MM.1S (cell line): ENCODE measurements at regions not wholly inside any gene's neighbourhood (a gene's known extent, or its start where the extent isn't known, plus 50 kb on each side); places are given as distances from the start of the nearest gene placed in this dataset.
"Not testable (repeated sequence)": the region's sequence is repeated elsewhere in the genome, so short reads cannot be mapped to it uniquely, and the experiment has no call there.

Source experiments
- DNase-seq: peaks from one replicate; pipeline ENCODE4 v3.0.0-alpha.2; 2015
- H2AFZ ChIP-seq: fragments of 300-600 bp; sonication (generic); 2 replicates; pipeline ENCODE4 v1.6.0; 2016; ENCODE audit warnings: antibody characterized with exemption, low read length
- H3F3A ChIP-seq: fragments of 300-600 bp; sonication (generic); 2 replicates; pipeline ENCODE4 v1.6.1; 2016; ENCODE audit warnings: mild to moderate bottlenecking, antibody characterized with exemption, low read length, moderate library complexity, mixed read lengths; ENCODE audit not compliant: insufficient read depth
- H3K27ac ChIP-seq: fragments of 300-600 bp; sonication (generic); 2 replicates; pipeline ENCODE4 v1.5.1; 2016; ENCODE audit warnings: mild to moderate bottlenecking, low read length
- H3K27me3 ChIP-seq: fragments of 300-600 bp; sonication (generic); replicated peaks from 2 replicates; pipeline ENCODE4 v1.6.0; 2016; ENCODE audit warnings: low read length; ENCODE audit not compliant: insufficient read depth
- H3K36me3 ChIP-seq: fragments of 300-600 bp; sonication (generic); replicated peaks from 2 replicates; pipeline ENCODE4 v1.6.1; 2016; ENCODE audit warnings: mild to moderate bottlenecking, low read length, mixed read lengths; ENCODE audit not compliant: insufficient read depth
- H3K4me1 ChIP-seq: fragments of 300-600 bp; sonication (generic); 2 replicates; pipeline ENCODE4 v1.6.1; 2016; ENCODE audit warnings: low read length, mixed read lengths
- H3K4me2 ChIP-seq: fragments of 300-600 bp; sonication (generic); 2 replicates; pipeline ENCODE4 v1.6.0; 2016; ENCODE audit warnings: low read depth, low read length
- H3K4me3 ChIP-seq: fragments of 300-600 bp; sonication (generic); 2 replicates; pipeline ENCODE4 v1.5.1; 2016; ENCODE audit warnings: low read length, mixed read lengths
- H3K79me2 ChIP-seq: fragments of 300-600 bp; sonication (generic); 2 replicates; pipeline ENCODE4 v1.6.1; 2016; ENCODE audit warnings: mixed run types, low read length, mixed read lengths
- H3K9ac ChIP-seq: fragments of 300-600 bp; sonication (generic); 2 replicates; pipeline ENCODE4 v1.6.1; 2016; ENCODE audit warnings: low read length, mixed read lengths
- H3K9me2 ChIP-seq: fragments of 300-600 bp; sonication (generic); replicated peaks from 2 replicates; pipeline ENCODE4 v1.6.1; 2016; ENCODE audit warnings: mild to moderate bottlenecking, low read length, mixed read lengths; ENCODE audit not compliant: insufficient read depth
- H3K9me3 ChIP-seq: fragments of 300-600 bp; sonication (generic); replicated peaks from 2 replicates; pipeline ENCODE4 v1.6.1; 2016; ENCODE audit warnings: mild to moderate bottlenecking, low read length, mixed read lengths; ENCODE audit not compliant: insufficient read depth
- H4K20me1 ChIP-seq: fragments of 300-600 bp; sonication (generic); 2 replicates; pipeline ENCODE4 v1.6.1; 2016; ENCODE audit warnings: mild to moderate bottlenecking, low read length, moderate library complexity, mixed read lengths; ENCODE audit not compliant: insufficient read depth
- EZH2 ChIP-seq: fragments of 300-600 bp; sonication (generic); optimal IDR thresholded peaks from 2 replicates; pipeline ENCODE3; 2017; ENCODE audit warnings: low read depth, mild to moderate bottlenecking, antibody characterized with exemption, low read length, mixed read lengths
- EZH2phosphoT487 ChIP-seq: fragments of 300-600 bp; sonication (generic); IDR thresholded peaks from 2 replicates; pipeline ENCODE4 v1.6.1; 2018; ENCODE audit warnings: antibody characterized with exemption, low read length
- TF ChIP-seq, protein P1 (sequence below): fragments of 300-600 bp; sonication (generic); IDR thresholded peaks from 2 replicates; pipeline ENCODE4 v1.5.1; 2016; ENCODE audit warnings: antibody characterized with exemption, low read length, mixed read lengths

DNA sequence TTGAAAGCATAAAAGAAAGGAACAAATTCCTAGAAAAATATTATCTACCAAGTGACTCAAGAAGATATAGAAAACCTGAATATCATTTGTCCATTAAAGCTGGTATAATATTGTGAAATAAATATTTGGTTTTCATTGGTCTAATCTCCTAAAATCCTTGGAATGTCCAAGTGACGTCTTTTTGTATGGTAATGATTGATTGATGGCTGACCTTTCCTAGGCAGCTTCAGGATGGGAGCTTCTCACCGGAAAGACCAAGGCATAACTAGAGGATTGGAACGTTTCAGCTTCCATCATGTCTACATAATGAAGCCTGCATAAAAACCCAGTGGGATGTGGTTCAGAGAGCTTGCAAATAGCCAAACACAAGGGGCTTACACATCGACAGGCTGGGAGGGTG lies 57.6 kb upstream of the MAN1A1 start:
- no peak overlapping the region for H3K4me3 ChIP-seq
- no peaks in the 10 kb centered on the region for H3K4me1 ChIP-seq
- no peaks in the 10 kb centered on the region for H3K79me2 ChIP-seq
- TF ChIP-seq EZH2phosphoT487 (no peak), EZH2 (no peak)
- TF ChIP-seq, protein P1, sequence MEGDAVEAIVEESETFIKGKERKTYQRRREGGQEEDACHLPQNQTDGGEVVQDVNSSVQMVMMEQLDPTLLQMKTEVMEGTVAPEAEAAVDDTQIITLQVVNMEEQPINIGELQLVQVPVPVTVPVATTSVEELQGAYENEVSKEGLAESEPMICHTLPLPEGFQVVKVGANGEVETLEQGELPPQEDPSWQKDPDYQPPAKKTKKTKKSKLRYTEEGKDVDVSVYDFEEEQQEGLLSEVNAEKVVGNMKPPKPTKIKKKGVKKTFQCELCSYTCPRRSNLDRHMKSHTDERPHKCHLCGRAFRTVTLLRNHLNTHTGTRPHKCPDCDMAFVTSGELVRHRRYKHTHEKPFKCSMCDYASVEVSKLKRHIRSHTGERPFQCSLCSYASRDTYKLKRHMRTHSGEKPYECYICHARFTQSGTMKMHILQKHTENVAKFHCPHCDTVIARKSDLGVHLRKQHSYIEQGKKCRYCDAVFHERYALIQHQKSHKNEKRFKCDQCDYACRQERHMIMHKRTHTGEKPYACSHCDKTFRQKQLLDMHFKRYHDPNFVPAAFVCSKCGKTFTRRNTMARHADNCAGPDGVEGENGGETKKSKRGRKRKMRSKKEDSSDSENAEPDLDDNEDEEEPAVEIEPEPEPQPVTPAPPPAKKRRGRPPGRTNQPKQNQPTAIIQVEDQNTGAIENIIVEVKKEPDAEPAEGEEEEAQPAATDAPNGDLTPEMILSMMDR = no peak
- H3K9me2 ChIP-seq = no peaks in the 10 kb centered on the region
- no peak overlapping the region for H3K27ac ChIP-seq
- no peaks in the 10 kb centered on the region for H3K36me3 ChIP-seq
- no peaks in the 10 kb centered on the region for H3F3A ChIP-seq
- no peak overlapping the region for H3K4me2 ChIP-seq
- H4K20me1 ChIP-seq = no peaks in the 10 kb centered on the region
- no peaks in the 10 kb centered on the region; the same call in 1 of the 2 replicates for H3K9me3 ChIP-seq
- DNase-seq = no peak
- no peaks in the 10 kb centered on the region for H3K27me3 ChIP-seq
- no peak overlapping the region for H3K9ac ChIP-seq
- H2AFZ ChIP-seq = no peak overlapping the region

DNA sequence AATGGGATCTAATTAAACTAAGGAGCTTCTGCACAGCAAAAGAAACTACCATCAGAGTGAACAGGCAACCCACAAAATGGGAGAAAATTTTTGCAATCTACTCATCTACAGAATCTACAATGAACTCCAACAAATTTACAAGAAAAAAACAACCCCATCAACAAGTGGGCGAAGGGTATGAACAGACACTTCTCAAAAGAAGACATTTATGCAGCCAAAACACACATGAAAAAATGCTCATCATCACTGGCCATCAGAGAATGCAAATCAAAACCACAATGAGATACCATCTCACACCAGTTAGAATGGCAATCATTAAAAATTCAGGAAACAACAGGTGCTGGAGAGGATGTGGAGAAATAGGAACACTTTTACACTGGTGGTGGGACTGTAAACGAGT lies 55.6 kb upstream of the MAN1A1 start:
- not testable (repeated sequence) for H3K9ac ChIP-seq, H3K27me3 ChIP-seq, H3F3A ChIP-seq, H3K36me3 ChIP-seq, H3K4me3 ChIP-seq, H4K20me1 ChIP-seq, H3K79me2 ChIP-seq, H3K9me2 ChIP-seq, H2AFZ ChIP-seq, DNase-seq, H3K4me1 ChIP-seq, H3K27ac ChIP-seq, H3K9me3 ChIP-seq, H3K4me2 ChIP-seq
